ENCODE measurements at regions not wholly inside any gene's neighbourhood (a gene's known extent, or its start where the extent isn't known, plus 50 kb on each side); places are given as distances from the start of the nearest gene placed in this dataset.
"Not testable (repeated sequence)": the region's sequence is repeated elsewhere in the genome, so short reads cannot be mapped to it uniquely, and the experiment has no call there.

DNA sequence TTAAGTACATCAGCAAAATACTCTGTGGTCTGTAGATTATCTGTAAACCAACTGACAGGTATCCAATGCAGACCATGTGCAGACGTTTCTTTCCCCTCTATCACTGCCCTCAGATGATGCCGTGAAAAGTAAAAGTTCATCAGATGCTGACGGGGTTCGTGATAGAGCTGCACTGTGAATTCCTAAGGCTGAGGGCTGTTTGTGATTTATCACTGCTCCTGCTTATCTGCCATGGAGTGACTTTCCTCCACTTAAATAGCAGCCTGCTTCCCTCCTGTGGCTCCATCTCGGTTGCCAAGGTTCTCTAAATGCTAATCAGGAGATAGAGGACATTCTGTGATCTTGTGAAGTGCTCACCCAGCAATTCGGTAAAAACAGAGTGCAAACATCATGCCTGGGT, 89.3 kb upstream of the SRD5A3 start:
- no peak for DNase-seq (ENCODE audit: low spot score)
- intact Hi-C loops (cut with micrococcal nuclease) = no loop called here
- Mint-ChIP-seq H3K27me3 (ENCODE audit: insufficient read depth) (peaks cover 4% of the 10 kb centered on the region), H3K4me1 (ENCODE audit: low read depth) (no peaks in the 10 kb centered on the region), H3K4me3 (no peak overlapping the region), H3K27ac (no peak overlapping the region), H3K9me3 (no peaks in the 10 kb centered on the region), H3K36me3 (ENCODE audit: low read depth) (no peaks in the 10 kb centered on the region)

DNA sequence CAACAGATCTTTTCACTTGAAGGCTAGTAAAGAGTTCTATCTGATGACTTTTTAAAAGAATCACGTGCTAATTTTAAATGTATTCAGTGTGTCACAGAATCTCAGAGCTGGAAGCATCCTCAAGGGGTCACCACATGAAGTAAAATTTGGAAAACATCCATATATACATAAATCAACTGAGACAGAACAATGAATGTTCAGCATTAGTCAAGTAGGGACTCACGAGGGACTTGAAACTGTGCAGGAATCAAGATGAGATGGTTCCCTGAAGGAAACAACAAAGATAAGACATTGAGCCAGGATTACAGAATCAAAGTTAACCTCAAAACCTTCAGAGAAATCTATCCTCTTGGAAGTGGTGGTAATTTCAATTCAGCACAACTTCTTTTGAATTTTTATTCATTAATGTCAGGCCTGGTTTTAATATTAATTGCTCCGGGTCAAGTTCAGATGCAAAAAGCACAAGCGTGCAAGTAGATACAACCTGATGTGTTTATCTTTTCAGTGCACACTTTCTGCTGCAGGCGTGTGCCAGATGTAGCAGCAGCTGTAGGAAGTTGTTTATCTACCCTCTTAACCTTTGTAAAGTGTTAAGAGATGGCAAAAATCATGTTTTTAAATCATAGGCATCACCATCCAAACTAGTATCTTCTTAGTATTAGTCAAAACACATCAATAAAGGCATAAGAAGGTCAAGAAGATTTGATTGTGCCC, 87.7 kb upstream of the SRD5A3 start:
- no peaks in the 10 kb centered on the region for H3K4me1 Mint-ChIP-seq (ENCODE audit: low read depth)
- DNase-seq (ENCODE audit: low spot score) = no peak
- no peaks in the 10 kb centered on the region for H3K9me3 Mint-ChIP-seq
- no peak overlapping the region for H3K4me3 Mint-ChIP-seq
- peaks cover 6% of the 10 kb centered on the region for H3K27me3 Mint-ChIP-seq (ENCODE audit: insufficient read depth)
- H3K27ac Mint-ChIP-seq = no peak overlapping the region
- intact Hi-C loops (cut with micrococcal nuclease) = no loop called here
- no peaks in the 10 kb centered on the region for H3K36me3 Mint-ChIP-seq (ENCODE audit: low read depth)

- Mint-ChIP-seq H3K9me3 (no peaks in the 10 kb centered on the region), H3K4me1 (ENCODE audit: low read depth) (no peaks in the 10 kb centered on the region), H3K36me3 (ENCODE audit: low read depth) (no peaks in the 10 kb centered on the region), H3K4me3 (no peak overlapping the region), H3K27ac (no peak overlapping the region), H3K27me3 (ENCODE audit: insufficient read depth) (peaks cover 6% of the 10 kb centered on the region)
- intact Hi-C loops (cut with micrococcal nuclease) = no loop called here
- no peak for DNase-seq (ENCODE audit: low spot score)
Observed at GRCh38 chr4:55259294-55259693, 86.7 kb upstream of the SRD5A3 start.

GRCh38 chr4:55269470-55269869, 76.6 kb upstream of the SRD5A3 start:
- intact Hi-C loops (cut with micrococcal nuclease) = no loop called here
- Mint-ChIP-seq H3K9me3 (no peaks in the 10 kb centered on the region), H3K36me3 (ENCODE audit: low read depth) (no peaks in the 10 kb centered on the region), H3K27me3 (ENCODE audit: insufficient read depth) (no peaks in the 10 kb centered on the region), H3K4me1 (ENCODE audit: low read depth) (no peaks in the 10 kb centered on the region), H3K27ac (no peak overlapping the region), H3K4me3 (no peak overlapping the region)
- no peak for DNase-seq (ENCODE audit: low spot score)

DNA sequence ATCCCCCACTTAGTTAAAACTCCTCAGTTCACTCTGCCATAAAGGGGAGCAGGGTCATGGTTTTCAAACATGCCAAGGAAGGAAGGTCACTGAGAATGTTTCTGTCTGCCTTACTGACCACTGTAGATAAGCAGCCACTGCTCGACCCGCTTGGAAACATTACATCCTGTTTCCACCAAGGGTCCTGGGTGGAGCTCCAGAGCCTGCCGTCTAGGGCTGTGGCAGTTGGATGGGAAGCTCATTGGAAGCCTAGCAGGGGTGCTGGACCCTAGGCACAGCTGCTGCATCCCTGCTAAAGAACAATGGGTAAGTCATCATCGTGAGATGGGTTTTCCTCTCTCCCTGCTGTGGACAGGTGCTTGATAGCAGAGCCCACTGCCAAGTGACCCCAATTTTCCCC, 76.0 kb upstream of the SRD5A3 start:
- Mint-ChIP-seq H3K36me3 (ENCODE audit: low read depth) (no peaks in the 10 kb centered on the region), H3K4me3 (no peak overlapping the region), H3K27ac (no peak overlapping the region), H3K4me1 (ENCODE audit: low read depth) (no peaks in the 10 kb centered on the region), H3K27me3 (ENCODE audit: insufficient read depth) (no peaks in the 10 kb centered on the region), H3K9me3 (no peaks in the 10 kb centered on the region)
- DNase-seq (ENCODE audit: low spot score) = no peak
- intact Hi-C loops (cut with micrococcal nuclease) = no loop called here

DNA sequence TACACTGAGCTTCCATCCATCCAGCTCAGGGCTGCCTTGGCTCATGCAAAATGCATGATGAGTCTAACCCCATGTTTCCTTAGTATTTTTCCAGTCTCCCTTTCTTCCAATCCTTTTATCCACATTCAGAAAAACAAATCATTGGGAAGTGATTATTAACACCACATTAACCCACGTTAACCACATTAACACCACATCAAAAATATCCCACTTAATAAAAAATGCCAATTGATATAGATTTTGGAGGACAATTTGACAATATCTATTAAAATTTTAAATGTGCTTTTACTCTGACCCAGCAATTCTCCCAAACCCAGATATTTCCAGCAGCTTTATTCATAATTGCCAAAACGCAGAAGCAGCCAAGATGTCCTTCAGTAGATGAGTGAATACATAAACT, 75.6 kb upstream of the SRD5A3 start:
- H3K27ac Mint-ChIP-seq = no peak overlapping the region
- no peaks in the 10 kb centered on the region for H3K27me3 Mint-ChIP-seq (ENCODE audit: insufficient read depth)
- H3K4me1 Mint-ChIP-seq (ENCODE audit: low read depth) = no peaks in the 10 kb centered on the region
- H3K36me3 Mint-ChIP-seq (ENCODE audit: low read depth) = no peaks in the 10 kb centered on the region
- no peak overlapping the region for H3K4me3 Mint-ChIP-seq
- H3K9me3 Mint-ChIP-seq = no peaks in the 10 kb centered on the region
- no peak for DNase-seq (ENCODE audit: low spot score)
- intact Hi-C loops (cut with micrococcal nuclease) = no loop called here

- intact Hi-C loops (cut with micrococcal nuclease) = no loop called here
- no peak overlapping the region for H3K4me3 Mint-ChIP-seq
- H3K27ac Mint-ChIP-seq = no peak overlapping the region
- no peaks in the 10 kb centered on the region for H3K4me1 Mint-ChIP-seq (ENCODE audit: low read depth)
- H3K9me3 Mint-ChIP-seq = no peaks in the 10 kb centered on the region
- no peaks in the 10 kb centered on the region for H3K36me3 Mint-ChIP-seq (ENCODE audit: low read depth)
- no peak for DNase-seq (ENCODE audit: low spot score)
- H3K27me3 Mint-ChIP-seq (ENCODE audit: insufficient read depth) = no peaks in the 10 kb centered on the region
Observed at GRCh38 chr4:55272102-55272501, 73.9 kb upstream of the SRD5A3 start.

- Mint-ChIP-seq H3K27me3 (ENCODE audit: insufficient read depth) (no peaks in the 10 kb centered on the region), H3K27ac (no peak overlapping the region), H3K4me1 (ENCODE audit: low read depth) (no peaks in the 10 kb centered on the region), H3K36me3 (ENCODE audit: low read depth) (no peaks in the 10 kb centered on the region), H3K4me3 (no peak overlapping the region), H3K9me3 (no peaks in the 10 kb centered on the region)
- DNase-seq (ENCODE audit: low spot score) = no peak
- intact Hi-C loops (cut with micrococcal nuclease) = no loop called here
Observed at GRCh38 chr4:55272589-55272988, 73.5 kb upstream of the SRD5A3 start.

DNA sequence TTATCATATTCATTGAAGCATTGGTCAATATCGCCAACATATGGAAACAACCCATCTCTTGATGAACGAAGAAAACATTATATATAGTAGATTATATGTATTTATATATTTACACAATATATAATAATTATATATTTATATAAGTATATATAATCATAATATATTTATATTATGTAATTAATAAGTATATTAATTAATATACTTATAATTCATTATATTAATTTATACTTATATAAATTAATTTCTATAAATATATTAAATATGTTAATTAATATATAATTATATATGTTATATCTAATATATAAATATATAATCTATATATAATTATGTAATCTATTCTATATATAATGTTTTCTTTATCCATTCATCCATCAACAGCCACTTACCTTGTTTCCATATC, 69.0 kb upstream of the SRD5A3 start:
- Mint-ChIP-seq H3K9me3 (no peaks in the 10 kb centered on the region), H3K27ac (no peak overlapping the region), H3K4me3 (no peak overlapping the region), H3K4me1 (ENCODE audit: low read depth) (no peaks in the 10 kb centered on the region), H3K27me3 (ENCODE audit: insufficient read depth) (peaks cover 2% of the 10 kb centered on the region), H3K36me3 (ENCODE audit: low read depth) (no peaks in the 10 kb centered on the region)
- intact Hi-C loops (cut with micrococcal nuclease) = no loop called here
- no peak for DNase-seq (ENCODE audit: low spot score)

DNA sequence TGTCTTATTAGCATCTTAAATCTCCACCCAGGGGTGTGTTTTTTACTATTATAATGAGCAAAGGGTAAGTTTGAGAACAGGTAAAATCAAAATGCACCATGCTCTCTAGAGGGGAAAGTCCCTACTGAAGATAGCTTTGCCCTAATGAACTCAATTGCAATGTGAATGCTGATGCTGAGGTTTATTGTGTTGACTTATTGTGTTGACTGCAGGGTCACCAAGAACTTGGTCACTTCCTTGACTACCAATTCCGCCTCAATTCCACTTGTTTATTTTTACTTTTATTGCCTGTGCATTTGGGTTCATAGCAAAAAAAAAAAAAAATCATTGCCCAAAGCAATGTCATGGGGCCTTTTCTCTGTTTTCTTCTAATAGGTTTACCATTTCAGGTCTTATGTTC, 67.7 kb upstream of the SRD5A3 start:
- H3K9me3 Mint-ChIP-seq = peaks cover 10% of the 10 kb centered on the region
- DNase-seq (ENCODE audit: low spot score) = no peak
- no peak overlapping the region for H3K27ac Mint-ChIP-seq
- peaks cover 2% of the 10 kb centered on the region for H3K27me3 Mint-ChIP-seq (ENCODE audit: insufficient read depth)
- intact Hi-C loops (cut with micrococcal nuclease) = no loop called here
- no peak overlapping the region for H3K4me3 Mint-ChIP-seq
- H3K36me3 Mint-ChIP-seq (ENCODE audit: low read depth) = no peaks in the 10 kb centered on the region
- H3K4me1 Mint-ChIP-seq (ENCODE audit: low read depth) = no peaks in the 10 kb centered on the region

DNA sequence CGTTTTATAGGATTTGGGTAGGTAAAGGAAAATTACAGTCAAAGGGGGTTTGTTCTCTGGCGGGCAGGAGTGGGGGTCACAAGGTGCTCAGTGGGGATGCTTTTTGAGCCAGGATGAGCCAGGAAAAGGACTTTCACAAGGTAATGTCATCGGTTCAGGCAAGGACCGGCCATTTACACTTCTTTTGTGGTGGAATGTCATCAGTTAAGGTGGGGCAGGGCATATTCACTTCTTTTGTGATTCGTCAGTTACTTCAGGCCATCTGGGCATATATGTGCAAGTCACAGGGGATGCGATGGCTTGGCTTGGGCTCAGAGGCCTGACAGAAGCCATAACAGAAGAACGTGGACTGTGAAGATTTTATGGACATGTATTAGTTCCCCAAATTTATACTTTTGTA, 65.6 kb upstream of the SRD5A3 start:
- not testable (repeated sequence) for H3K36me3 Mint-ChIP-seq (ENCODE audit: low read depth)

DNA sequence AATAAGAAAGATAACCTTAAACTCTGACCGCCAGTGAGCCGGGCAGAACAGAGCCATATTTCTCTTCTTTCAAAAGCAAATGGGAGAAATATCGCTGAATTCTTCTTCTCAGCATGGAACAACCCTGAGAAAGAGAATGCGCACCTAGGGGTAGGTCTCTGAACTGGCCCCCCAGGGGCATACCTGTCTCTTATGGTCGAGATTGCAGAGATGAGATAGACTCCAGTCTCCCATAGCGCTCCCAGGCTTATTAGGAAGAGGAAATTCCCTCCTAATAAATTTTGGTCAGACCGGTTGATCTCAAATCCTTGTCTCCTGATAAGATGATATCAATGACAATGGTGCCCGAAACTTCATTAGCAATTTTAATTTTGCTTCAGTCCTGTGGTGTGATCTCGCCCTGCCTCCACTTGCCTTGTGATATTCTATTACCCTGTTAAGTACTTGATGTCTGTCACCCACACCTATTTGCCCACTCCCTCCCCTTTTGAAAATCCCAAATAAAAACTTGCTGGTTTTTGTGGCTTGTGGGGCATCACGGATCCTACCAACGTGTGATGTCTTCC, 64.8 kb upstream of the SRD5A3 start:
- H3K27ac Mint-ChIP-seq; intact Hi-C loops (cut with micrococcal nuclease); H3K4me3 Mint-ChIP-seq; H3K4me1 Mint-ChIP-seq (ENCODE audit: low read depth); H3K36me3 Mint-ChIP-seq (ENCODE audit: low read depth); H3K27me3 Mint-ChIP-seq (ENCODE audit: insufficient read depth); DNase-seq (ENCODE audit: low spot score): not testable (repeated sequence)
- peaks cover 35% of the 10 kb centered on the region for H3K9me3 Mint-ChIP-seq

More for the DNA sequence above, 65.6 kb upstream of the SRD5A3 start:
- peaks cover 32% of the 10 kb centered on the region for H3K9me3 Mint-ChIP-seq
- H3K27ac Mint-ChIP-seq; H3K4me3 Mint-ChIP-seq; H3K27me3 Mint-ChIP-seq (ENCODE audit: insufficient read depth); intact Hi-C loops (cut with micrococcal nuclease); H3K4me1 Mint-ChIP-seq (ENCODE audit: low read depth); DNase-seq (ENCODE audit: low spot score): not testable (repeated sequence)

DNA sequence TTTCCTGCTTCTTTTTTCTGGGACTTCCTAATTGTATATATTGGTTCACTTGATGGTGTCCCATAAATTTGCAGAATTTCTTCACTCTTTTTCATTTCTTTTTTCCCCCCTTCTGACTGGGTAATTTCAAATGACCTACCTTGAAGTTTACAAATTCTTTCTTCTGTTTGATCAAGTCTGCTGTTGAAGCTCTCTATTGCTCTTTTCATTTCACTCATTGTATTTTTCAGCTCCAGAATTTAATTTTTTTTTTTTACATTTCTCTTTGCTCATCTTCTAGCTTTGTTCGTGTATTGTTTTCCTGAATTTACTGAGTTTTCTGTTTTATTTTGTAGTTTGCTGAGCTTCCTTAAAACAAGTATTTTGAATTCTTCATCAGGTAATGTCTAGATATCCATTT, 61.7 kb upstream of the SRD5A3 start:
- H3K4me1 Mint-ChIP-seq (ENCODE audit: low read depth) = no peaks in the 10 kb centered on the region
- peaks cover 2% of the 10 kb centered on the region for H3K27me3 Mint-ChIP-seq (ENCODE audit: insufficient read depth)
- no peak overlapping the region for H3K27ac Mint-ChIP-seq
- DNase-seq (ENCODE audit: low spot score) = no peak
- no peak overlapping the region for H3K4me3 Mint-ChIP-seq
- intact Hi-C loops (cut with micrococcal nuclease) = no loop called here
- no peaks in the 10 kb centered on the region for H3K36me3 Mint-ChIP-seq (ENCODE audit: low read depth)
- H3K9me3 Mint-ChIP-seq = peaks cover 35% of the 10 kb centered on the region

GRCh38 chr4:55291227-55291640, 54.8 kb upstream of the SRD5A3 start:
- no peak for DNase-seq (ENCODE audit: low spot score)
- no peaks in the 10 kb centered on the region for H3K27me3 Mint-ChIP-seq (ENCODE audit: insufficient read depth)
- no peak overlapping the region for H3K27ac Mint-ChIP-seq
- no peaks in the 10 kb centered on the region for H3K4me1 Mint-ChIP-seq (ENCODE audit: low read depth)
- no peak overlapping the region for H3K4me3 Mint-ChIP-seq
- intact Hi-C loops (cut with micrococcal nuclease) = no loop called here
- no peaks in the 10 kb centered on the region for H3K36me3 Mint-ChIP-seq (ENCODE audit: low read depth)
- H3K9me3 Mint-ChIP-seq = no peaks in the 10 kb centered on the region
